ENCODE measurements at regions not wholly inside any gene's neighbourhood (a gene's known extent, or its start where the extent isn't known, plus 50 kb on each side); places are given as distances from the start of the nearest gene placed in this dataset.

DNA sequence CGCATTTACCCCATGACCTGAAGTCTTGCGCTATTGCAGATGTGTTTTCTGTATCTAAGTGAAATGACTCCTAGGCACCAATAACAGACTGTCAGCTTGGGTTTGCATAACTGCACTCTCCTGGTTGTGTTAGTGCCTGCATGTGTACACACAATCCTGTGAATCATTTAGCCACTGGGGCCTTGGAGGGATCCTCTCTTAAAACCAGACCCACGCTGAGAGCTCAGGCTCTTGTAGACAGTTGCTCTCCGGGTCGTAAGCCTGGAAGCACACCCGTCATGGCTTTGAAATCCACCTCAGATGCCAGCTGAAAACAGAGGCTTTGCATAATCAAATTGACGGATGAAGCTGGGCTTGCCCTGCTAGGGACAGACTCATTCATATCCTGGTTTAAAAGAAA, 79.2 kb upstream of the RBM19 start:
- Histone ChIP-seq H3K9me3 (ENCODE audit: control insufficient read depth, insufficient read depth, low read length) (no peaks in the 10 kb centered on the region), H3K4me3 (ENCODE audit: low read length) (no peak overlapping the region), H3K36me3 (ENCODE audit: control insufficient read depth, insufficient read depth, low read length) (no peaks in the 10 kb centered on the region), H3K27me3 (ENCODE audit: control insufficient read depth, insufficient read depth, low read length) (no peaks in the 10 kb centered on the region), H3K4me1 (ENCODE audit: control insufficient read depth, insufficient read depth, low read length) (no peaks in the 10 kb centered on the region), H3K27ac (ENCODE audit: low read length) (no peak overlapping the region)
- no peak for DNase-seq
- Mint-ChIP-seq H3K27ac (no peak overlapping the region), H3K36me3 (no peaks in the 10 kb centered on the region), H3K4me3 (no peak overlapping the region), H3K4me1 (no peaks in the 10 kb centered on the region), H3K27me3 (ENCODE audit: low read depth in 2 of 2) (peaks cover 6 to 13% of the 10 kb centered on the region in 2 donors), H3K9me3 (no peaks in the 10 kb centered on the region)
- ATAC-seq: no peak
- TF ChIP-seq, protein P1, sequence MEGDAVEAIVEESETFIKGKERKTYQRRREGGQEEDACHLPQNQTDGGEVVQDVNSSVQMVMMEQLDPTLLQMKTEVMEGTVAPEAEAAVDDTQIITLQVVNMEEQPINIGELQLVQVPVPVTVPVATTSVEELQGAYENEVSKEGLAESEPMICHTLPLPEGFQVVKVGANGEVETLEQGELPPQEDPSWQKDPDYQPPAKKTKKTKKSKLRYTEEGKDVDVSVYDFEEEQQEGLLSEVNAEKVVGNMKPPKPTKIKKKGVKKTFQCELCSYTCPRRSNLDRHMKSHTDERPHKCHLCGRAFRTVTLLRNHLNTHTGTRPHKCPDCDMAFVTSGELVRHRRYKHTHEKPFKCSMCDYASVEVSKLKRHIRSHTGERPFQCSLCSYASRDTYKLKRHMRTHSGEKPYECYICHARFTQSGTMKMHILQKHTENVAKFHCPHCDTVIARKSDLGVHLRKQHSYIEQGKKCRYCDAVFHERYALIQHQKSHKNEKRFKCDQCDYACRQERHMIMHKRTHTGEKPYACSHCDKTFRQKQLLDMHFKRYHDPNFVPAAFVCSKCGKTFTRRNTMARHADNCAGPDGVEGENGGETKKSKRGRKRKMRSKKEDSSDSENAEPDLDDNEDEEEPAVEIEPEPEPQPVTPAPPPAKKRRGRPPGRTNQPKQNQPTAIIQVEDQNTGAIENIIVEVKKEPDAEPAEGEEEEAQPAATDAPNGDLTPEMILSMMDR (IDR thresholded peaks at IDR 0.05): no peak
- intact Hi-C loops (cut with micrococcal nuclease): no loop called here
- WGBS (ENCODE audit: insufficient coverage): 63% methylated on average over 7 of the region's 7 CpGs

DNA sequence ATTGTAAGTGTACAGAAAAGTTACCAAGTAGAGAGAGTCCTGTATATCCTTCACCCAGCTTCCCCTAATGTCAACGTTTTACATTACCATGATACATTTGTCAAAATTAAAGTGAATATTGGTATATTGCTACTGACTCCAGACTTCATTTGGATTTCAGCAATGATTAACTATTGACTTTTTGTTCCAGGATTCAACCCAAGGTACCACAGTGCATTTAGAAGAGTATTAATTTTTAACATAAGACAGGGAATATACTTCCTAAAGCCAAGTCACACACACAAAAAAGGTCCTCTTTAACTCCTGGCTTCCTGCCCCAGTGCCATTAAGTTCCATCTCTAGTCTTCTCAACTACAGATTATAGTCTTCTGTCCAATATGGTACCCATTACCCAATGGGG, 75.5 kb upstream of the RBM19 start:
- no peak overlapping the region for H3K27ac ChIP-seq (ENCODE audit: low read length)
- Mint-ChIP-seq H3K27me3 (ENCODE audit: low read depth in 2 of 2) (peaks cover 5 to 23% of the 10 kb centered on the region in 2 donors), H3K4me3 (no peak overlapping the region), H3K36me3 (no peaks in the 10 kb centered on the region), H3K27ac (no peak overlapping the region), H3K4me1 (no peaks in the 10 kb centered on the region), H3K9me3 (no peaks in the 10 kb centered on the region)
- DNase-seq (no peak), ATAC-seq (no peak)
- no peaks in the 10 kb centered on the region for H3K4me1 ChIP-seq (ENCODE audit: control insufficient read depth, insufficient read depth, low read length)
- no peaks in the 10 kb centered on the region for H3K36me3 ChIP-seq (ENCODE audit: control insufficient read depth, insufficient read depth, low read length)
- WGBS (ENCODE audit: insufficient coverage): no CpG with 5 or more reads among the region's 1 CpG
- H3K9me3 ChIP-seq (ENCODE audit: control insufficient read depth, insufficient read depth, low read length): no peaks in the 10 kb centered on the region
- TF ChIP-seq, protein P1 (IDR thresholded peaks at IDR 0.05): no peak
- no peaks in the 10 kb centered on the region for H3K27me3 ChIP-seq (ENCODE audit: control insufficient read depth, insufficient read depth, low read length)
- H3K4me3 ChIP-seq (ENCODE audit: low read length): no peak overlapping the region
- intact Hi-C loops (cut with micrococcal nuclease): no loop called here

DNA sequence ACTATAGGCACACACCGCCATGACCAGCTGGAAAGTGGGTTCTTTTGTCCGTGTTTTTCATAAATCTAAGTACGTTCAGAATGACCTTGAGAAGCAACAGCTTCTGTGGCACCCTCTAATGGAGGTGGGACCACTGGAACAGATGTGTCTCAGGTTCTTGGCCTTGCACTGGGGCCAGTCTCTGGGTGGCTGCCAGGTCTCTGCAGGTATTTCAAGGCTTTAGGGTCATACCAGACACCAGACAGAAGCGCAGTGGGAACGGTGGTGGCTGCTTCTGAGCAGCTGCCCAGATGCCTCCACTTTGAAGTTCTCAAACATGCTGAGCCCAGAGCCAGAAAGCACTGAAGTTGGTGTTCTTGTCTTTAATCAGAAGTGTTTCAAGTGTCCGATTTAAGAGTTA, 75.0 kb upstream of the RBM19 start:
- no peak overlapping the region for H3K27ac ChIP-seq (ENCODE audit: low read length)
- WGBS (ENCODE audit: insufficient coverage): 83% methylated on average over 6 of the region's 6 CpGs
- TF ChIP-seq, protein P1 (IDR thresholded peaks at IDR 0.05): no peak
- no peaks in the 10 kb centered on the region for H3K27me3 ChIP-seq (ENCODE audit: control insufficient read depth, insufficient read depth, low read length)
- H3K9me3 ChIP-seq (ENCODE audit: control insufficient read depth, insufficient read depth, low read length): no peaks in the 10 kb centered on the region
- H3K27me3 Mint-ChIP-seq (ENCODE audit: low read depth in 2 of 2): peaks cover 5 to 23% of the 10 kb centered on the region in 2 donors
- no peak overlapping the region for H3K27ac Mint-ChIP-seq
- no peak overlapping the region for H3K4me3 ChIP-seq (ENCODE audit: low read length)
- H3K9me3 Mint-ChIP-seq: no peaks in the 10 kb centered on the region
- no peaks in the 10 kb centered on the region for H3K4me1 ChIP-seq (ENCODE audit: control insufficient read depth, insufficient read depth, low read length)
- no peaks in the 10 kb centered on the region for H3K36me3 Mint-ChIP-seq
- no peaks in the 10 kb centered on the region for H3K4me1 Mint-ChIP-seq
- intact Hi-C loops (cut with micrococcal nuclease): no loop called here
- ATAC-seq (no peak), DNase-seq (no peak)
- H3K4me3 Mint-ChIP-seq: no peak overlapping the region
- H3K36me3 ChIP-seq (ENCODE audit: control insufficient read depth, insufficient read depth, low read length): no peaks in the 10 kb centered on the region

DNA sequence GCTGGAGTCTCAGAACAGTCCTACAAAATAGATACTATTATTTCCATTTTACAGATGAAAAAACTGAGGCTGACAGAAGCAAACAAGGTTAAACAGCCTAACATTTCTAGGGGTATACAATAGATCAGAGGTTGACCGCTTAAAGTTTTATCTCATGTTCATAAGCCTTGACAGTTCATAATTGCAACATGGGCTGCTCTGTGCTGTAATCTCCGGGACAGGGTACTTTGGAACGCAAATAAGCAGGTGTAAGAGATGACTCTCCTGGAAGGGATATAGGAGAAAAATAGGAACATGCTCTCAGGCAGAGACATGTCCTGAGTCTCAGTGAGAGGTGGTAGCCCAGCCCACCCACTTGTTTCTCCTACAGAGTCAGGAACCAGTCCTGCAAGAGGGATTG, 72.8 kb upstream of the RBM19 start:
- 92% methylated on average over 3 of the region's 3 CpGs for WGBS (ENCODE audit: insufficient coverage)
- no peak overlapping the region for H3K4me3 ChIP-seq (ENCODE audit: low read length)
- TF ChIP-seq, protein P1 (IDR thresholded peaks at IDR 0.05): no peak
- no peaks in the 10 kb centered on the region for H3K36me3 ChIP-seq (ENCODE audit: control insufficient read depth, insufficient read depth, low read length)
- Mint-ChIP-seq H3K4me1 (no peaks in the 10 kb centered on the region), H3K36me3 (no peaks in the 10 kb centered on the region), H3K4me3 (no peak overlapping the region), H3K27ac (no peak overlapping the region), H3K27me3 (ENCODE audit: low read depth in 2 of 2) (peaks cover 5 to 23% of the 10 kb centered on the region in 2 donors), H3K9me3 (no peaks in the 10 kb centered on the region)
- ATAC-seq (no peak), DNase-seq (no peak)
- intact Hi-C loops (cut with micrococcal nuclease): no loop called here
- no peaks in the 10 kb centered on the region for H3K4me1 ChIP-seq (ENCODE audit: control insufficient read depth, insufficient read depth, low read length)
- H3K27me3 ChIP-seq (ENCODE audit: control insufficient read depth, insufficient read depth, low read length): no peaks in the 10 kb centered on the region
- no peaks in the 10 kb centered on the region for H3K9me3 ChIP-seq (ENCODE audit: control insufficient read depth, insufficient read depth, low read length)
- H3K27ac ChIP-seq (ENCODE audit: low read length): no peak overlapping the region
